ENCODE measurements at regions not wholly inside any gene's neighbourhood (a gene's known extent, or its start where the extent isn't known, plus 50 kb on each side); places are given as distances from the start of the nearest gene placed in this dataset.

GRCh38 chr2:120570001-120570400 is 165.7 kb upstream of the GLI2 start:
- TF ChIP-seq EGR1 (IDR thresholded peaks at IDR 0.05) (no peak), TEAD4 (IDR thresholded peaks at IDR 0.05) (no peak), CREB1 (IDR thresholded peaks at IDR 0.05; ENCODE audit: low read depth) (no peak), YY1 (IDR thresholded peaks at IDR 0.05; ENCODE audit: low read depth) (no peak), EP300 (IDR thresholded peaks at IDR 0.05; ENCODE audit: borderline replicate concordance) (no peak)

DNA sequence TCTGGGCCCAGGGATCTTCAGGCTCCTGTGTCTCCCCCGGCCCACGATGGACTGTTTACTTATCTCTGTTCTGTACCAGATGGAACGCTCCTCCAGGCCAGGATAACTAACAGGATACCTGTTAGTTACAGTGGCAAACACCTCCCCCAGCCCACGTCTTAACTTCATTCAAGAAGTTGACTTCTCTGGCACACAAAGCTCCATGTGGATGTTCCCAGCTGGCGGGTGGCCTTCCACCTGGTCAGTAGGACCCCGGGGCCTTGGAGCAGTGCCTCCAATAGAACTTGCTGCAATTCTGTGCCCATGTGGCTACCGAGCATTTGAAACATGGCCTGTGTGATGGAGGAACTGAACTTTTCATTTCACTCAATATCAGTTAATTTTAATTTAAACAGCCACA is 165.1 kb upstream of the GLI2 start:
- TF ChIP-seq EP300 (IDR thresholded peaks at IDR 0.05; ENCODE audit: borderline replicate concordance): no peak
- no peak for TF ChIP-seq TAF1 (IDR thresholded peaks at IDR 0.05; ENCODE audit: low read depth)
- TF ChIP-seq, protein P1, sequence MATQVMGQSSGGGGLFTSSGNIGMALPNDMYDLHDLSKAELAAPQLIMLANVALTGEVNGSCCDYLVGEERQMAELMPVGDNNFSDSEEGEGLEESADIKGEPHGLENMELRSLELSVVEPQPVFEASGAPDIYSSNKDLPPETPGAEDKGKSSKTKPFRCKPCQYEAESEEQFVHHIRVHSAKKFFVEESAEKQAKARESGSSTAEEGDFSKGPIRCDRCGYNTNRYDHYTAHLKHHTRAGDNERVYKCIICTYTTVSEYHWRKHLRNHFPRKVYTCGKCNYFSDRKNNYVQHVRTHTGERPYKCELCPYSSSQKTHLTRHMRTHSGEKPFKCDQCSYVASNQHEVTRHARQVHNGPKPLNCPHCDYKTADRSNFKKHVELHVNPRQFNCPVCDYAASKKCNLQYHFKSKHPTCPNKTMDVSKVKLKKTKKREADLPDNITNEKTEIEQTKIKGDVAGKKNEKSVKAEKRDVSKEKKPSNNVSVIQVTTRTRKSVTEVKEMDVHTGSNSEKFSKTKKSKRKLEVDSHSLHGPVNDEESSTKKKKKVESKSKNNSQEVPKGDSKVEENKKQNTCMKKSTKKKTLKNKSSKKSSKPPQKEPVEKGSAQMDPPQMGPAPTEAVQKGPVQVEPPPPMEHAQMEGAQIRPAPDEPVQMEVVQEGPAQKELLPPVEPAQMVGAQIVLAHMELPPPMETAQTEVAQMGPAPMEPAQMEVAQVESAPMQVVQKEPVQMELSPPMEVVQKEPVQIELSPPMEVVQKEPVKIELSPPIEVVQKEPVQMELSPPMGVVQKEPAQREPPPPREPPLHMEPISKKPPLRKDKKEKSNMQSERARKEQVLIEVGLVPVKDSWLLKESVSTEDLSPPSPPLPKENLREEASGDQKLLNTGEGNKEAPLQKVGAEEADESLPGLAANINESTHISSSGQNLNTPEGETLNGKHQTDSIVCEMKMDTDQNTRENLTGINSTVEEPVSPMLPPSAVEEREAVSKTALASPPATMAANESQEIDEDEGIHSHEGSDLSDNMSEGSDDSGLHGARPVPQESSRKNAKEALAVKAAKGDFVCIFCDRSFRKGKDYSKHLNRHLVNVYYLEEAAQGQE (IDR thresholded peaks at IDR 0.05; ENCODE audit: low read depth): no peak
- no peak for TF ChIP-seq TCF12 (IDR thresholded peaks at IDR 0.05; ENCODE audit: low read depth)
- TF ChIP-seq USF1 (IDR thresholded peaks at IDR 0.05): no peak
- no peak for TF ChIP-seq RAD21 (IDR thresholded peaks at IDR 0.05; ENCODE audit: low read depth)
- no peak for TF ChIP-seq YY1 (IDR thresholded peaks at IDR 0.05; ENCODE audit: low read depth)
- TF ChIP-seq TEAD4 (IDR thresholded peaks at IDR 0.05): no peak
- TF ChIP-seq, protein P2, sequence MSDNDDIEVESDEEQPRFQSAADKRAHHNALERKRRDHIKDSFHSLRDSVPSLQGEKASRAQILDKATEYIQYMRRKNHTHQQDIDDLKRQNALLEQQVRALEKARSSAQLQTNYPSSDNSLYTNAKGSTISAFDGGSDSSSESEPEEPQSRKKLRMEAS (IDR thresholded peaks at IDR 0.05): no peak

DNA sequence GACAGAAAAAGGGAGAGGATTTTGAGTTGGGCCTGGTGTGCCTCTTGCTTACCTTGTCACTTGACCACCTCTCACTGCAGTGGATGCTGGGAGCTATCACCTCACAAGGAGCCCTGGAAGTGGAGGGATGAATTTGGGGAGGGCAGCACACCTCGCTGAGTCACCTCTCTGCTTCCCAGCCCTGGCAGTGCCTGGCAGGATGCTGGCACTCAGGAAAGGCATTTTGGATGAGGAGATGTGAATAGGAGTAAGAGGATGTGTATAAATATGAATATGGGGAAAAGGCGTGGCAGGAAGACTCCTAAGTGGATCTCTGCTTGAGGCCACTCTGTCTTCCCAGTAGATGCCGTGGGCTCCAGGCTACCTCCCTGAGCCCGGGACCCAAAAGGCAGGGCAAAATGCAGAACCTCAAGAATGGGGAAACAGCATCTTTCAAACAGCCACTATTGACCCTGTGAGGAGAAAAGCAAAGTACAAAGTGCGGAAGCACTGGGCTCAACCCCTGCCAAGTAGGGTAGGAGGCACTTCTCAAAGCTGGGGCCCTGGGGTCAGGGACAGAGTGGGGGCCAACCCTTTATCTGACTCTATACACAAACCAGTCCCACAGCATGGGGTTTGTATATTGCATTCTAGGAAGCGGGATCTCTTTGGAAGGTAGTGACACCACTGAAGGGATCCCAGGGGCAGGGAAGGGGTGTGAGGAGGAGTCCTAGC is 164.5 kb upstream of the GLI2 start:
- TF ChIP-seq YY1 (IDR thresholded peaks at IDR 0.05; ENCODE audit: low read depth) (no peak), TCF12 (IDR thresholded peaks at IDR 0.05; ENCODE audit: low read depth) (no peak), CEBPB (IDR thresholded peaks at IDR 0.05) (no peak), FOXM1 (IDR thresholded peaks at IDR 0.05; ENCODE audit: borderline replicate concordance, low read depth) (no peak), ZBTB7A (IDR thresholded peaks at IDR 0.05; ENCODE audit: low read depth) (no peak), NFIC (IDR thresholded peaks at IDR 0.05) (no peak)
- TF ChIP-seq, protein P2 (IDR thresholded peaks at IDR 0.05): no peak

DNA sequence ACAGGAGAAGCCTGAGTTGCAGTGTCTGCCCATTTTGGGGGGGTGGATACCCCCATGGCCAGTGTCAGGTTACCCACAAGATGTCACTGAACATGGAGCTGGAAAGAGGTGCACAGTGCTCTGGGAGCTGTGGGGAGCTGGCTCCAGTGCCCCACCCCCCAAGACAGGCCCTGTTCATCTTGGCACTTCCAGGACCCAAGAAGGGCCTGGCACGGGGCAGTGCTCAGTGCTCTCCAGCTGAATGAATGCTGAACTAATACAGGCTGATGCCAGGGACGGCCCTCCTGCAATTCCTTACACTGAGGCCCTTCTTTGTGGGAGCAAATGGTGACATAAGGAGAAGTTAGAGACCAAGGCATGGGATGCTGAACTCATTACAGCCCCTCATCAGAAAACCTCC is 163.4 kb upstream of the GLI2 start:
- no peak for TF ChIP-seq TCF12 (IDR thresholded peaks at IDR 0.05; ENCODE audit: low read depth)
- TF ChIP-seq RAD21 (IDR thresholded peaks at IDR 0.05; ENCODE audit: low read depth): no peak
- no peak for TF ChIP-seq ZBTB7A (IDR thresholded peaks at IDR 0.05; ENCODE audit: low read depth)
- TF ChIP-seq, protein P2 (IDR thresholded peaks at IDR 0.05): no peak
- no peak for TF ChIP-seq EGR1 (IDR thresholded peaks at IDR 0.05)
- TF ChIP-seq CREB1 (IDR thresholded peaks at IDR 0.05; ENCODE audit: low read depth): no peak
- TF ChIP-seq TEAD4 (IDR thresholded peaks at IDR 0.05): no peak

GRCh38 chr2:120574620-120575019 is 161.0 kb upstream of the GLI2 start:
- no peak for TF ChIP-seq EP300 (IDR thresholded peaks at IDR 0.05; ENCODE audit: borderline replicate concordance)

DNA sequence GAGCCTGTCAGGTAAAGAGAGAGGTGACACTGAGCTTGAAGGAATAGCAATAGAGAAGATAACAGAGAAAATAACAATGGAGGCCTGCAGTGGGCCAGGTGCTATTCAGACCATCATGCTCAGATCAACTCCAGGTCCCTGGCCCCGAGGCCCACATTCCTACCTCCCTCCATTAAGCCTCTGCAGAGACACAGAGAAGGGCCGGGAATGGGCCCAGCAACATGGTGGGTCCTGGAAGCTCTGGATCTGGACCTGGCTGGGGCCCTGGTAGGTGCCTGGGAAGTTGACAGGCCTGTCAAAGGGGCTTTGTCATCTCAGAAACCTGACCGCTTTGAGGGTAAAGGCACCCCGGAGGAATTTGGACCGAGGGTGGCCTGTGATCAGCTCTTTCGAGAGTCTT is 159.7 kb upstream of the GLI2 start:
- no peak for TF ChIP-seq CEBPB (IDR thresholded peaks at IDR 0.05)
- no peak for TF ChIP-seq EP300 (IDR thresholded peaks at IDR 0.05; ENCODE audit: borderline replicate concordance)
- no peak for TF ChIP-seq TEAD4 (IDR thresholded peaks at IDR 0.05)
- no peak for TF ChIP-seq TCF12 (IDR thresholded peaks at IDR 0.05; ENCODE audit: low read depth)
- no peak for TF ChIP-seq NFIC (IDR thresholded peaks at IDR 0.05)
- TF ChIP-seq, protein P2 (IDR thresholded peaks at IDR 0.05): no peak
- TF ChIP-seq RAD21 (IDR thresholded peaks at IDR 0.05; ENCODE audit: low read depth): no peak
- no peak for TF ChIP-seq YY1 (IDR thresholded peaks at IDR 0.05; ENCODE audit: low read depth)
- TF ChIP-seq EGR1 (IDR thresholded peaks at IDR 0.05): no peak
- TF ChIP-seq, protein P1 (IDR thresholded peaks at IDR 0.05; ENCODE audit: low read depth): no peak
- no peak for TF ChIP-seq ZBTB7A (IDR thresholded peaks at IDR 0.05; ENCODE audit: low read depth)
- TF ChIP-seq CREB1 (IDR thresholded peaks at IDR 0.05; ENCODE audit: low read depth): no peak
- no peak for TF ChIP-seq TAF1 (IDR thresholded peaks at IDR 0.05; ENCODE audit: low read depth)
- no peak for TF ChIP-seq FOXM1 (IDR thresholded peaks at IDR 0.05; ENCODE audit: borderline replicate concordance, low read depth)
- TF ChIP-seq USF1 (IDR thresholded peaks at IDR 0.05): no peak
